Thoracic aorta (tissue), 2 donors: ENCODE measurements at regions not wholly inside any gene's neighbourhood (a gene's known extent, or its start where the extent isn't known, plus 50 kb on each side); places are given as distances from the start of the nearest gene placed in this dataset.

Experiments
- ATAC-seq: fragments of 150-250 bp; one replicate; pipeline ENCODE4 v1.8.0; 2017; ENCODE audit warnings: low read depth; ENCODE audit not compliant: insufficient number of reproducible peaks, low FRiP score
- DNase-seq: peaks from one replicate; pipeline ENCODE4 v3.0.0-alpha.2; 2020; ENCODE audit warnings: low spot score
- H3K27ac ChIP-seq, 2 donors: fragments of 200-600 bp; sonication (generic); 1 replicate in 1 of 2; 2 replicates in 1 of 2; pipeline ENCODE4 v1.5.1; 2016; ENCODE audit warnings: mild to moderate bottlenecking in 2 of 2, moderate library complexity in 2 of 2
- H3K27me3 ChIP-seq: fragments of 200-600 bp; sonication (generic); replicated peaks from 2 replicates; pipeline ENCODE4 v1.6.0; 2016; ENCODE audit warnings: mild to moderate bottlenecking; ENCODE audit not compliant: insufficient read depth
- H3K36me3 ChIP-seq: fragments of 200-600 bp; sonication (generic); one replicate; pipeline ENCODE4 v1.5.1; 2016
- H3K4me1 ChIP-seq, 2 donors: fragments of 200-600 bp; sonication (generic); 1 replicate in 1 of 2; 2 replicates in 1 of 2; pipeline versions ENCODE4 v1.5.1 to v1.6.0; 2016; ENCODE audit warnings: low read depth in 2 of 2, mild to moderate bottlenecking in 1 of 2; ENCODE audit not compliant: control insufficient read depth in 1 of 2
- H3K4me3 ChIP-seq: fragments of 200-600 bp; sonication (generic); 2 replicates; pipeline ENCODE4 v1.5.1; 2016; ENCODE audit warnings: mild to moderate bottlenecking
- H3K9me3 ChIP-seq: fragments of 200-600 bp; sonication (generic); 2 replicates; pipeline ENCODE4 v1.5.1; 2016
- CTCF ChIP-seq: fragments of 200-600 bp; sonication (generic); IDR thresholded peaks from one replicate; pipeline ENCODE4 v1.5.1; 2019; ENCODE audit warnings: antibody characterized with exemption

GRCh38 chr20:58005581-58006345 lies 222.7 kb downstream of the ANKRD60 start:
- TF ChIP-seq CTCF: no peak
- H3K4me1 ChIP-seq: peaks cover 5 to 45% of the 10 kb centered on the region in 2 donors
- DNase-seq (no peak), ATAC-seq (no peak)
- H3K4me3 ChIP-seq: no peak overlapping the region
- no peaks in the 10 kb centered on the region for H3K36me3 ChIP-seq
- no peak overlapping the region for H3K27ac ChIP-seq
- no peaks in the 10 kb centered on the region for H3K9me3 ChIP-seq
- no peaks in the 10 kb centered on the region for H3K27me3 ChIP-seq

- no peak overlapping the region for H3K4me3 ChIP-seq
- no peaks in the 10 kb centered on the region for H3K9me3 ChIP-seq
- peaks cover 7 to 50% of the 10 kb centered on the region in 2 donors for H3K4me1 ChIP-seq
- TF ChIP-seq CTCF: no peak
- ATAC-seq: no peak
- H3K27me3 ChIP-seq: no peaks in the 10 kb centered on the region
- no peak for DNase-seq
- no peak overlapping the region for H3K27ac ChIP-seq
- H3K36me3 ChIP-seq: no peaks in the 10 kb centered on the region
These were observed 223.6 kb downstream of the ANKRD60 start for GRCh38 chr20:58004900-58005299.

GRCh38 chr20:58004146-58004545 lies 224.3 kb downstream of the ANKRD60 start:
- Histone ChIP-seq H3K27me3 (no peaks in the 10 kb centered on the region), H3K4me1 (peaks cover 7 to 50% of the 10 kb centered on the region in 2 donors), H3K4me3 (no peak overlapping the region), H3K27ac (no peak overlapping the region), H3K36me3 (no peaks in the 10 kb centered on the region), H3K9me3 (no peaks in the 10 kb centered on the region)
- ATAC-seq (no peak), DNase-seq (no peak)
- TF ChIP-seq CTCF: no peak

- Histone ChIP-seq H3K9me3 (no peaks in the 10 kb centered on the region), H3K27me3 (no peaks in the 10 kb centered on the region), H3K4me1 (peaks cover 6 to 50% of the 10 kb centered on the region in 2 donors), H3K27ac (no peak overlapping the region), H3K4me3 (no peak overlapping the region), H3K36me3 (no peaks in the 10 kb centered on the region)
- no peak for ATAC-seq
- DNase-seq: no peak
- TF ChIP-seq CTCF: no peak
These were observed 224.9 kb downstream of the ANKRD60 start for GRCh38 chr20:58003525-58003924.

GRCh38 chr20:58002901-58003300 lies 225.6 kb downstream of the ANKRD60 start:
- H3K4me3 ChIP-seq: no peak overlapping the region
- ATAC-seq (no peak), DNase-seq (no peak)
- no peak overlapping the region for H3K27ac ChIP-seq
- no peaks in the 10 kb centered on the region for H3K9me3 ChIP-seq
- no peak for TF ChIP-seq CTCF
- H3K27me3 ChIP-seq: no peaks in the 10 kb centered on the region
- H3K4me1 ChIP-seq: peaks cover 3 to 48% of the 10 kb centered on the region in 2 donors
- no peaks in the 10 kb centered on the region for H3K36me3 ChIP-seq
